Lung (tissue), 11 donors: ENCODE measurements at regions not wholly inside any gene's neighbourhood (a gene's known extent, or its start where the extent isn't known, plus 50 kb on each side); places are given as distances from the start of the nearest gene placed in this dataset.
A peak's percentile ranks its signal among the peaks of the same experiment; 100 is the strongest.

Experiments used
- ATAC-seq: fragments of 200-7000 bp; cut with Tn5 transposase; one replicate; pipeline ENCODE4 v1.9.1; 2020; ENCODE audit warnings: moderate number of reproducible peaks; ENCODE audit not compliant: insufficient read depth, low FRiP score
- DNase-seq, 3 donors: peaks; one replicate each; pipeline ENCODE4 v3.0.0-alpha.2; 2013 to 2017
- H3K27ac ChIP-seq, 2 donors: one replicate each; pipeline ENCODE4 v1.5.1; 2013; ENCODE audit warnings: mild to moderate bottlenecking in 2 of 2, moderate library complexity in 2 of 2, control low read depth in 1 of 2, inconsistent platforms in 1 of 2, low read depth in 1 of 2, low read length in 1 of 2
- H3K27me3 ChIP-seq, 3 donors: one replicate each; pipeline ENCODE4 v1.5.1; 2013; ENCODE audit warnings: low read length in 2 of 3; ENCODE audit not compliant: control insufficient read depth in 3 of 3, insufficient read depth in 3 of 3
- H3K36me3 ChIP-seq, 4 donors: one replicate each; pipeline ENCODE4 v1.5.1; 2013; ENCODE audit warnings: low read length in 4 of 4, mild to moderate bottlenecking in 1 of 4, moderate library complexity in 1 of 4; ENCODE audit not compliant: control insufficient read depth in 4 of 4, insufficient read depth in 4 of 4
- H3K4me1 ChIP-seq, 5 donors: one replicate each; pipeline ENCODE4 v1.5.1; 2013; ENCODE audit warnings: low read length in 5 of 5, mild to moderate bottlenecking in 2 of 5, moderate library complexity in 1 of 5; ENCODE audit not compliant: control insufficient read depth in 5 of 5, insufficient read depth in 5 of 5
- H3K4me3 ChIP-seq: one replicate; pipeline ENCODE4 v1.5.1; 2013; ENCODE audit warnings: mild to moderate bottlenecking, control low read depth, moderate library complexity
- H3K9ac ChIP-seq, 2 donors: one replicate each; pipeline ENCODE4 v1.5.1; 2013; ENCODE audit warnings: low read length in 2 of 2, control low read depth in 1 of 2; ENCODE audit not compliant: insufficient read depth in 1 of 2
- H3K9me3 ChIP-seq, 4 donors: one replicate each; pipeline ENCODE4 v1.5.1; 2013; ENCODE audit warnings: low read length in 3 of 4, mild to moderate bottlenecking in 1 of 4, moderate library complexity in 1 of 4; ENCODE audit not compliant: control insufficient read depth in 4 of 4, insufficient read depth in 3 of 4
- WGBS, 2 donors: extraction: QIAGEN DNeasy Blood & Tissue Kit; methylation state at CpG; one replicate each; pipeline ENCODE4 v1.1.7; 2013; 5-methylcytosine and 5-hydroxymethylcytosine counted together
- TF ChIP-seq, protein P1 (sequence below): IDR thresholded peaks from 2 replicates; pipeline ENCODE4 v1.5.1; 2012; ENCODE audit warnings: mild to moderate bottlenecking; ENCODE audit errors: control extremely low read depth, extremely low read depth
- donor health status: control.
- donor health status: control.
- donor health status: Bipolar disorder and iron deficiency.
- donor health status: healthy.
- donor health status: DM: yes; HTN: yes; CAD: no.

DNA sequence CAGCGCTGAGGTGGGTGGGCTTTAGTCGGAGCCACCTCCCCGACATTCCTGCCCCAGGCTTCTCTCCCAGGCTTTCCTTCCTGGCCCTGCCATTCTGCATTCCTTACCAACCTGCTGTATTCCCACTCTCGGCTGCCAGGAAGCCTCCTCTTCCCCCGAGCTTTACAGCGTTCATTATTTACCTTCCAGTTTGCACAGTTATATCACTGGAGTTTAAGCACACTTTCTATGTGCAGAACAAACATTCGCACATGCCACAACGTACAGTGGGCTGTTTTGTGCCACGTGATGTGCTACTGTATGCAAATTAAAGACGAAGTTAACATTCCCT is 246.3 kb downstream of the SOX11 start:
- Histone ChIP-seq H3K4me3 (no peak overlapping the region), H3K9ac (no peak overlapping the region), H3K27me3 (no peaks in the 10 kb centered on the region), H3K9me3 (peaks cover 0 to 3% (median 0%) of the 10 kb centered on the region in 4 donors), H3K4me1 (peaks cover 0 to 14% (median 5%) of the 10 kb centered on the region in 5 donors), H3K27ac (peak overlapping the region in 1 of 2 donors; percentile 32), H3K36me3 (no peaks in the 10 kb centered on the region)
- TF ChIP-seq, protein P1, sequence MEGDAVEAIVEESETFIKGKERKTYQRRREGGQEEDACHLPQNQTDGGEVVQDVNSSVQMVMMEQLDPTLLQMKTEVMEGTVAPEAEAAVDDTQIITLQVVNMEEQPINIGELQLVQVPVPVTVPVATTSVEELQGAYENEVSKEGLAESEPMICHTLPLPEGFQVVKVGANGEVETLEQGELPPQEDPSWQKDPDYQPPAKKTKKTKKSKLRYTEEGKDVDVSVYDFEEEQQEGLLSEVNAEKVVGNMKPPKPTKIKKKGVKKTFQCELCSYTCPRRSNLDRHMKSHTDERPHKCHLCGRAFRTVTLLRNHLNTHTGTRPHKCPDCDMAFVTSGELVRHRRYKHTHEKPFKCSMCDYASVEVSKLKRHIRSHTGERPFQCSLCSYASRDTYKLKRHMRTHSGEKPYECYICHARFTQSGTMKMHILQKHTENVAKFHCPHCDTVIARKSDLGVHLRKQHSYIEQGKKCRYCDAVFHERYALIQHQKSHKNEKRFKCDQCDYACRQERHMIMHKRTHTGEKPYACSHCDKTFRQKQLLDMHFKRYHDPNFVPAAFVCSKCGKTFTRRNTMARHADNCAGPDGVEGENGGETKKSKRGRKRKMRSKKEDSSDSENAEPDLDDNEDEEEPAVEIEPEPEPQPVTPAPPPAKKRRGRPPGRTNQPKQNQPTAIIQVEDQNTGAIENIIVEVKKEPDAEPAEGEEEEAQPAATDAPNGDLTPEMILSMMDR: no peak
- WGBS, 2 donors: 42 to 68% methylated on average over 10 of the region's 10 CpGs
- ATAC-seq: no peak
- peak; percentile 41 to 66 (median 52) for DNase-seq

DNA sequence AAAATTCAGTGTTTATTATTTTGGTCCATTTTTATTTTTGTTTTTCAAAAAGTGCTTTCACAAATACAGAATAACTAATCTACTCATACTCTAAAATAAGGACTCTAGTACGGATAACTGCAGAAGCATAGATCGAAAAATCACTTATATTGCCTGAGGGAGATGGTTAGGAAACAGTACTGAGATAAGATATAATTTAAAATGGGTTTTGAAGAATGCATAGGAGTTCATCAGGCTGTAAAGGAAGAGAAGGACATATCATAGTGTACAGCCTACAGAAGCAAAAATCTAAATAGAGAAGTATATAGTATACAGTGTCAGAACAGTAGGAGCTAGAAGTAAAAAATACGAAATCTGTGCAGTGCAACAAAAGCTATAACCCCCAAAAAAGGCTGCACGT is 247.4 kb downstream of the SOX11 start:
- 90 to 92% methylated on average over 4 of the region's 4 CpGs for WGBS, 2 donors
- H3K4me1 ChIP-seq: peaks cover 0 to 14% (median 5%) of the 10 kb centered on the region in 5 donors
- no peak overlapping the region for H3K27ac ChIP-seq
- no peaks in the 10 kb centered on the region for H3K36me3 ChIP-seq
- TF ChIP-seq, protein P1: no peak
- no peak for ATAC-seq
- no peak overlapping the region for H3K4me3 ChIP-seq
- no peaks in the 10 kb centered on the region for H3K27me3 ChIP-seq
- DNase-seq: no peak
- no peak overlapping the region for H3K9ac ChIP-seq
- peaks cover 0 to 2% (median 0%) of the 10 kb centered on the region in 4 donors for H3K9me3 ChIP-seq

- peaks cover 0 to 2% (median 0%) of the 10 kb centered on the region in 4 donors for H3K9me3 ChIP-seq
- WGBS, 2 donors: 82 to 90% methylated on average over 7 of the region's 7 CpGs
- H3K27me3 ChIP-seq: no peaks in the 10 kb centered on the region
- no peak overlapping the region for H3K27ac ChIP-seq
- no peak overlapping the region for H3K4me3 ChIP-seq
- peaks cover 0 to 15% (median 5%) of the 10 kb centered on the region in 5 donors for H3K4me1 ChIP-seq
- no peak overlapping the region for H3K9ac ChIP-seq
- TF ChIP-seq, protein P1: no peak
- no peak for ATAC-seq
- no peak for DNase-seq
- no peaks in the 10 kb centered on the region for H3K36me3 ChIP-seq
Measured at GRCh38 chr2:5940596-5941535, 248.7 kb downstream of the SOX11 start.
